Suppressor macrophage treated with lipopolysaccharide for 4 hours (primary cell): ENCODE measurements at regions not wholly inside any gene's neighbourhood (a gene's known extent, or its start where the extent isn't known, plus 50 kb on each side); places are given as distances from the start of the nearest gene placed in this dataset.

ENCODE experiments used
- DNase-seq: peaks from one replicate; pipeline ENCODE4 v3.0.0-alpha.2; 2020

- no peak for DNase-seq
Observed at GRCh38 chr9:105150991-105151685, 93.3 kb upstream of the SLC44A1 start.

DNA sequence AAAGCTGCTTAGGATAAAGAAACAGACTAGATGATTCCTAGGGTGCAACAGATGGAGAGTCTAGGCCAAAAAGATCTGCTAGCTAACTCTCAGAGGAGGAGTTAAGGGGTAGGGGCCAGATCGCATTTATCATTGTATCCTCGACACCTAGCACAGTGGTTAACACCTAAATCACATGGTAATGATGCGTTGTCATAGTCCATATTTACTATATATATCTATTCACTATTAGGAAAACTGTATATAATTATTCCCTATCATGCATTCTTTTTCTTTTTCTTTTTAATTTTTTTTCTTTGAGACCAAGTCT lies 92.8 kb upstream of the SLC44A1 start:
- DNase-seq, result no peak

DNA sequence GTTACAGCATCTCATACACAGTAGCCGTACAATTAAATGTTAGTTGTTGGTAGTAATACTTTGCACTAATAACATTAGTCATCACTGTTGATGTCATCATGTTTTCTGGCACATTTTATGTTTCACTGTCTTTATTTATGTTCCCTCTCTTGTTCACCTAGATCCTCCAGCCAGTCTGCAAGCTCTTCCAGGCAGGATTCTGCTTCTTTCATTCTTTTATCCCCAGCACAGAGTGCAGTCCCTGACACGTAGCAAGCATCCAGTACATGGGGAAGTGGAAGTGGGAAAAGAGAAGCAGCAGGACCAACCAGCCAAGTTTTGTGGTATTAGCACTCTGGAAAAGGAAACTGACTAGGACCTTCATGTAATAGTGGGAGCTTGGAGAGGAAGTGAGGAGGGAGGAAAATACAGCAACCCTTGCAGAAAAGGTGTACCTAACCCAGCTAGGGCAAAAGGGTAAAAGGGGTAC lies 89.7 kb upstream of the SLC44A1 start:
- peak; percentile 95 for DNase-seq

GRCh38 chr9:105157171-105157583 lies 87.3 kb upstream of the SLC44A1 start:
- DNase-seq, result peak; percentile 90

GRCh38 chr9:105158020-105158419 lies 86.4 kb upstream of the SLC44A1 start:
- no peak for DNase-seq

GRCh38 chr9:105158898-105159297 lies 85.6 kb upstream of the SLC44A1 start:
- no peak for DNase-seq

- no peak for DNase-seq
Observed at GRCh38 chr9:105168870-105169319, 75.6 kb upstream of the SLC44A1 start.

- no peak for DNase-seq
Observed at GRCh38 chr9:105171076-105171475, 73.4 kb upstream of the SLC44A1 start.

DNA sequence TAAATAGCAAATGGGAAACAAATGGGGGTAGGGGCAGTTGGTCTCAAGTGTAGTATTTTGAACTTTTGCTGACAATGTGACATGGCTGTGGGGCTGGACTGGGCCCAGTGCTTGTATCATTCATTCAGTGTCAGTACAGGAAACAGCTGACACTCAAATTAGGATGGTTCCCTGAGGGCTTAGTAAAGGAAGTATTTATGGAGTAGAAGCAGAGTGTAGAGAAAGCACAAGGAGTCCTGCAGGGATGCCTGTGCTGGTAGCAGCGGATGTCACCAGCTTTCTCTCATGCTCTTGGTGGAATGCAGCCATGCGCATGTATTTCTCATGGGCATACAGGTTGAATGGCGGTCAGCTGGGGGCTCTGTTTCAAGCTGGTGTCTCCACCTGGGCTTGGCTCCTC lies 72.9 kb upstream of the SLC44A1 start:
- DNase-seq, result no peak

- DNase-seq, result no peak
Observed at GRCh38 chr9:105172436-105172835, 72.0 kb upstream of the SLC44A1 start.

DNA sequence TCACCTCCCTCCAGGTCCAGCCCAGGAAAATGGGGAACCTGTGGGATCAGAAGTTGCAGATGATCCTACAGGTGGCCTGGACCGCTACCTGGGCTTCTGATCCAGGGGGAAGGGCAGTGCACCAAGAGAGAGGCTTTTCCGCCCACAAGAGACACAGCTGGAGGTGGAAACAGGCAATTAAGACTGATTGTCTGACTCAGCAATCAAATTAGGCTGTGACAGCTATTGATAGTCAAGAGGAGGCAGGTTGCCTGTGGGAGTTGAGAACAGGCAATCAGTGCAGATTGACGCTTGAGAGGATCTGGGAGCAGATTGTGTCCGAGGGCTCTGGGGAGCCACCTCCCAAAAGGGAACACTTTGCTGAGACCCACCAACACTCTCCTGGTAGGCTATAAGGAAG lies 71.1 kb upstream of the SLC44A1 start:
- no peak for DNase-seq

DNA sequence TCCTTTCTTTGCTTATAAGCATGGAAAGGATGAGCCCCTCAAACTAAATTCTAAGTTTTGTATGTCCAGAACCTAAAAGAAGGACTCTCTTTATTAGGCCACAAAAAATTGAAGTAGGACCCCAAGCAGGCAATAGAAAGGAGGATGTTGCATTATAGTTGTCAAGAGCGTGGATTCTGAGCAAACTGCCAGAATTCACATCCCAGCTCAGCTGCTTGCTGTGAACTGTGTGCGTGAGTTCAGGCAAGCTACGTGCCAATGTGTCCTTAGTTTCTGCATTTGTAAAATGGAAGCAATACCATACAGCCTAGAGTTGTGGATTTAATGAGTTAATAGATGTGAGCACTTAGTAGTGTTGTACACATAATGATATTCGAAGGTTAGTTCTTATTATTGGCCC lies 70.6 kb upstream of the SLC44A1 start:
- no peak for DNase-seq

DNA sequence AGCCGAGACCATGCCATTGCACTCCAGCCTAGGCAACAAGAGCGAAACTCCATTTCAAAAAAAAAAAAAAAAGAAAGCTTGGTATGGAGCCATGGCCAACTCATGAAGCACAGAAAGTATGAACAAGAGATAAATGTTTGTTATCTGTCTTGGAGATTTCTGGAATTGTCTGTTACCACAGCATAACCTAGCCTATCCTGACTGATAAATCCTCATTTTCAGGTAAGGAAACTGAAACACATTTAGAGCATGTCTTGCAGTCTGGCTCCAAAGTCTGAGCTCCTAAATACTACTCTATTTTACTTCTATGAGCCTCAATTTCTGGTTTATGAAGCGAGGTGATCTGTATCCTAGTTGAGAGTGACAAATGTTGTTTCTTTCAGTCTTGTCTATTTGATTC lies 68.3 kb upstream of the SLC44A1 start:
- no peak for DNase-seq

GRCh38 chr9:105178076-105178475 lies 66.4 kb upstream of the SLC44A1 start:
- DNase-seq, result no peak

DNA sequence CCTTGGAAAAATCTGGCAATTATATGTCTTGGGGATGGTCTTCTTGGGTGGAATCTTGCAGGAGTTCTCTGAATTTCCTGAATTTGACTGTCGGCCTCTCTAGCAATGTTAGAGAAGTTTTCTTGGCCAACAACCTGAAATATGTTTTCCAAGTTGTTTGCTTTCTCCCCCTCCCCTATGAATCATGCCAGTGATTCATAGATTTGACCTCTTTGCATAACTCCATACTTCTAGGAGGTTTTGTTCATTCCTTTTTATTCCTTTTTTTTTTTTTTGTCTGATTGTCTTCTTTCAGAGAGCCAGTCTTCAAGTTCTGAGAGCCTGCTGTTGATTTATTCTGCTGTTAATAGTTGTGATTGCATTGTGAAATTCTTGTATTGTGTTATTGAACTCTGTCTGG lies 56.7 kb upstream of the SLC44A1 start:
- peak; percentile 73 for DNase-seq

- DNase-seq, result no peak
Observed at GRCh38 chr9:105188746-105189145, 55.7 kb upstream of the SLC44A1 start.

- peak; percentile 92 for DNase-seq
Observed at GRCh38 chr9:105191508-105192121, 52.8 kb upstream of the SLC44A1 start.

DNA sequence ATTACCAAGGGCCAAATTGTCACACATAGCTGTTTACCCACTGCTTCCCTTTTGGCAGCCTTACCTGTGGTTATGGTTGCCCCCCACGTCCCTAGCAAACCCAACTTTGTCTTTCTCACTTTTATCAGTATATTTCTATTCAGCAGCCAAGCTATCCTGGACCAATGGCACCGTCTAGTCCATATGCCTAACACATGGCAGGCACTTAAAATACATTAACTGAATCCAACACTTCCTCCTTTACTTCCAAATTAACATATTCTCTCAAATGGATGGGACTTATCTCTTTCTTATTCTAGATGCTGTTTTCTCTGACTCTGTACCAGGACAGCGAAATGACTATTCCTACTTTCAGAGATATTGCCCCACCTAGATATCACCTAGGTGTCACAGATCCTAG lies 50.9 kb upstream of the SLC44A1 start:
- DNase-seq, result no peak

GRCh38 chr9:105194234-105194633 lies 50.2 kb upstream of the SLC44A1 start:
- DNase-seq, result peak; percentile 42
